IPS-NIHi7 (cell line): ENCODE measurements at regions not wholly inside any gene's neighbourhood (a gene's known extent, or its start where the extent isn't known, plus 50 kb on each side); places are given as distances from the start of the nearest gene placed in this dataset.

Experiments used
- DNase-seq: peaks from one replicate; pipeline ENCODE4 v3.0.0; 2012; ENCODE audit warnings: mixed read lengths; ENCODE audit errors: extremely low spot score

GRCh38 chr15:88316586-88316985 lies 60.0 kb upstream of the NTRK3 start:
- DNase-seq: no peak

GRCh38 chr15:88315221-88315878 lies 58.8 kb upstream of the NTRK3 start:
- no peak for DNase-seq

GRCh38 chr15:88312941-88313579 lies 56.5 kb upstream of the NTRK3 start:
- DNase-seq: no peak

GRCh38 chr15:88309363-88309762 lies 52.8 kb upstream of the NTRK3 start:
- no peak for DNase-seq

GRCh38 chr15:88307344-88307743 lies 50.8 kb upstream of the NTRK3 start:
- no peak for DNase-seq
